Left ventricle myocardium inferior (tissue), 1 donor: ENCODE measurements at regions not wholly inside any gene's neighbourhood (a gene's known extent, or its start where the extent isn't known, plus 50 kb on each side); places are given as distances from the start of the nearest gene placed in this dataset.

Experiments
- DNase-seq: peaks from one replicate; pipeline ENCODE4 v3.0.0-alpha.2; 2020
- H3K27ac ChIP-seq: fragments of 200-600 bp; replicated peaks from 2 replicates; pipeline ENCODE4 v1.8.0; 2021
- H3K27me3 ChIP-seq: fragments of 200-600 bp; 2 replicates; pipeline ENCODE4 v1.8.0; 2021; ENCODE audit warnings: low read depth
- H3K36me3 ChIP-seq: fragments of 200-600 bp; 2 replicates; pipeline ENCODE4 v1.8.0; 2021
- H3K4me1 ChIP-seq: fragments of 200-600 bp; 2 replicates; pipeline ENCODE4 v1.8.0; 2021
- H3K4me3 ChIP-seq: fragments of 200-600 bp; 2 replicates; pipeline ENCODE4 v1.8.0; 2021; ENCODE audit warnings: mild to moderate bottlenecking, moderate library complexity
- H3K9me3 ChIP-seq: fragments of 200-600 bp; replicated peaks from 2 replicates; pipeline ENCODE4 v1.8.0; 2021
- intact Hi-C: fragments of 100-400 bp; cut with micrococcal nuclease; formaldehyde crosslinking; loops from one replicate; pipeline ENCODE4 v1.11.0; 2022
- TF ChIP-seq, protein P1 (sequence below): fragments of 200-600 bp; IDR thresholded peaks from 2 replicates; pipeline ENCODE4 v1.8.0; 2021; ENCODE audit warnings: antibody characterized with exemption, mild to moderate bottlenecking, borderline replicate concordance
- donor health status: DM: no; HTN: yes; CAD: no; lungs with severe emphysema.

DNA sequence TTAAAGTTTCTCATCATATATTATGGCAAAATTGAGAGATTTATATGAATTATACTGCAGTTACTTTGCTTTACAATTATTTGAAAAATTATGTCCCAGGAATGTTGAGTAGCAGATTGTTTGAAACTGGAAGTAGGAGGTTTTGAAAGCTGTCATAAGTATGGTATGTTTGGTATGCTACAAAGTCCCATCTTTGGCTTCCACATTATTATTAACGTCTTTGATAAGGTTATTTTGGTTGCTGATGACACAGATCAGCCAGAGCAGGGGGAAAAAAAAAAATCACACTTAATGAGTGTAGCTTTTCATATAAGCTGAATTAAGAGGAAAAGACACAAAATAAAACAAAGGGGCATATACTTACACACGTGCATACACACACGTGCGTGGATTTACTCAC is 130.1 kb downstream of the SLITRK1 start:
- H3K36me3 ChIP-seq: no peaks in the 10 kb centered on the region
- intact Hi-C loops: no loop called here
- no peak overlapping the region for H3K27ac ChIP-seq
- H3K4me1 ChIP-seq: no peaks in the 10 kb centered on the region
- TF ChIP-seq, protein P1, sequence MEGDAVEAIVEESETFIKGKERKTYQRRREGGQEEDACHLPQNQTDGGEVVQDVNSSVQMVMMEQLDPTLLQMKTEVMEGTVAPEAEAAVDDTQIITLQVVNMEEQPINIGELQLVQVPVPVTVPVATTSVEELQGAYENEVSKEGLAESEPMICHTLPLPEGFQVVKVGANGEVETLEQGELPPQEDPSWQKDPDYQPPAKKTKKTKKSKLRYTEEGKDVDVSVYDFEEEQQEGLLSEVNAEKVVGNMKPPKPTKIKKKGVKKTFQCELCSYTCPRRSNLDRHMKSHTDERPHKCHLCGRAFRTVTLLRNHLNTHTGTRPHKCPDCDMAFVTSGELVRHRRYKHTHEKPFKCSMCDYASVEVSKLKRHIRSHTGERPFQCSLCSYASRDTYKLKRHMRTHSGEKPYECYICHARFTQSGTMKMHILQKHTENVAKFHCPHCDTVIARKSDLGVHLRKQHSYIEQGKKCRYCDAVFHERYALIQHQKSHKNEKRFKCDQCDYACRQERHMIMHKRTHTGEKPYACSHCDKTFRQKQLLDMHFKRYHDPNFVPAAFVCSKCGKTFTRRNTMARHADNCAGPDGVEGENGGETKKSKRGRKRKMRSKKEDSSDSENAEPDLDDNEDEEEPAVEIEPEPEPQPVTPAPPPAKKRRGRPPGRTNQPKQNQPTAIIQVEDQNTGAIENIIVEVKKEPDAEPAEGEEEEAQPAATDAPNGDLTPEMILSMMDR: no peak
- H3K9me3 ChIP-seq: peaks cover 31% of the 10 kb centered on the region
- H3K27me3 ChIP-seq: no peaks in the 10 kb centered on the region
- H3K4me3 ChIP-seq: no peak overlapping the region
- no peak for DNase-seq

DNA sequence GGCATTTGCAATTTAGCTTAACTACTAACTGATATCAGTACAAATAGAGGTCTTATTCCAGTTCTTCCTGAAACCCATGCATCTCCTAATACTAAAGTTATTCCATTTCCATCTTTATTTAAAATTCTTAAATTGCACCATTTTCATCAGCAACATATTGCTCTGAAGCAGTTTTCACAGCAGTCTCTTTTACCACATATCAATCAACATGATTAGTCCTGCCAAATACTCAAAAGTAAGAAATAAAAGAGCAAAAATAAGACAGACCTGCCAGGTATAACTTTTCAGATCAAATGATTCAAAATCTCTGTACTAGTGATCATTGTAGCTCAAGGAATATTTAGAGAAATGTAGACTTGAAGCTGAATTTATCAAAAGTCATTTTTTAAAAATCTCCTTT is 141.7 kb downstream of the SLITRK1 start:
- TF ChIP-seq, protein P1: no peak
- DNase-seq: no peak
- no peak overlapping the region for H3K4me3 ChIP-seq
- intact Hi-C loops: no loop called here
- H3K4me1 ChIP-seq: no peaks in the 10 kb centered on the region
- no peaks in the 10 kb centered on the region for H3K9me3 ChIP-seq
- no peaks in the 10 kb centered on the region for H3K27me3 ChIP-seq
- H3K36me3 ChIP-seq: no peaks in the 10 kb centered on the region
- no peak overlapping the region for H3K27ac ChIP-seq

DNA sequence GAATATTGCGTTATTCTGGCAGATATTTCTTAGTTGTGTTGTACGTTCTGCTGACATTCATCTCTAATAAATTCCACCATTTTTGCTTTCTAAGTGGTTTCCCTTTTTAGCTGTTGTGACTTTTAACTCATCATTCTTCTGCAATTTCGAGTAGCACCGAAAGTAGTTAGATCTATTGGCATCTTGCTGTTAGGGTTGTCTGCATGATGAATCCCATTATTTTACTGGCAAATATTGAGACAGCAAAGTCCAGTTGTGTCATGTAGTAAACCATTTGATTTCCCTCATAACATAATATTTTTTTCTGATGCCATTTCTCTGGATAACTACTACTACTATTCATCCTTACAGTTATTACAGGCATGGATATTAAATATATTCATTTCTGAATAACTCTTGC is 143.9 kb downstream of the SLITRK1 start:
- H3K27ac ChIP-seq: no peak overlapping the region
- H3K4me1 ChIP-seq: no peaks in the 10 kb centered on the region
- H3K27me3 ChIP-seq: no peaks in the 10 kb centered on the region
- no peak overlapping the region for H3K4me3 ChIP-seq
- TF ChIP-seq, protein P1: no peak
- DNase-seq: no peak
- H3K9me3 ChIP-seq: no peaks in the 10 kb centered on the region
- intact Hi-C loops: no loop called here
- no peaks in the 10 kb centered on the region for H3K36me3 ChIP-seq

DNA sequence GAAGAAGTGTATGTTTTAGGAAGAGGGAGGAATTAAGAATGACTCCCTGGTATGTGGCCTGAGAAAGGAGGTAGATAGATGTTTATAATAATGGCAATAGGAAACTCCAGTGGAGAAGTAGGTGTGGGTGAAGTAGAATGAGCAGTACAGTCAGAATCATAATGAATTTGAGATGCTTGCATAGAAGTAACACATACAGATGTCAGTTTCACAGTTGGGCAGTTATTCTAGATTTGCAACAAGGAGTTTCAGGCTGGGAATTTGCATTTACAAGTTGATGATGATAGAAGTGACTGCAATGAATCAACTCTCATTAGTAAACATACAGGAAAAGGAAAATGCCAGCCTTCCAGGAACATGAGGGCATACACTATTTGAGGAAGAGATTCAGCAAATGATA is 149.0 kb downstream of the SLITRK1 start:
- TF ChIP-seq, protein P1: no peak
- intact Hi-C loops: no loop called here
- Histone ChIP-seq H3K4me3 (no peak overlapping the region), H3K27me3 (no peaks in the 10 kb centered on the region), H3K4me1 (no peaks in the 10 kb centered on the region), H3K36me3 (no peaks in the 10 kb centered on the region), H3K27ac (no peak overlapping the region), H3K9me3 (no peaks in the 10 kb centered on the region)
- no peak for DNase-seq

DNA sequence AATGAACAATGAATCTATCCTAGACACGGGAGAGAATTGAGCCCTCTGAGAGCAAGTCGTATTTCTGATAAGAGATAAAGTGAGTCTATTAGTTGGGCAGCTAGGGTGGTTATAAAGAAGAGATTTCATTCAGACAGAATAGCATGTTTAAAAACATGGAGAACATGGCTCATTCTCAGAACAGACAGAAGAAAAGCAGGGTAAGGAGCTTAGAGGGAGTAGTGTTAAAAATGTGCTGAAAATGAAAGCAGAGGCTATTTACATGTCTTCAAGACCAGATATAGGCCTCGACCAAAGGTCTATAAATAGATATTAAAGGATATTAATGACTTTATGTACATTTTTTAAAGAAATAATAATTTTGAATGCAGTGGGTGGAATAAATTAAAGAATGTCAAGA is 149.5 kb downstream of the SLITRK1 start:
- no peak overlapping the region for H3K27ac ChIP-seq
- no peak for DNase-seq
- TF ChIP-seq, protein P1: no peak
- intact Hi-C loops: no loop called here
- H3K27me3 ChIP-seq: no peaks in the 10 kb centered on the region
- no peaks in the 10 kb centered on the region for H3K9me3 ChIP-seq
- no peak overlapping the region for H3K4me3 ChIP-seq
- no peaks in the 10 kb centered on the region for H3K4me1 ChIP-seq
- H3K36me3 ChIP-seq: no peaks in the 10 kb centered on the region

DNA sequence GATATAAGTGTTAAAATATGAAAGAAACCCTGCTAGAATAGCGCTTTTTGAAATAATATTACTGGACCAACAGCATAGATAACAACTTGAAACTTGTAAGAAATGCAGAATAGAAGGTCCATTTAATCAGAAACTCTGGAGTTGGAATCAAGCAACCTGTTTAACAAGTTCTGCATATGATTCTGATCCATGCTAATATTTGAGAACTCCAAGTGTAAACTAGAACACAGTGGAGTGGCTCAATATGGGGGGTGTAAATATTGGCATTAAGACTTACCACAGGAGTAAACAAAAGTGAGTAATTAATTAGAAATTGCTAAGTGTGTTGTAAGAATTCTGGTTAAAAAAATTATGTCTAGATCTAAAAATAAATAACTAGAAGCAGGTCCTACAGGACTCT is 151.2 kb downstream of the SLITRK1 start:
- Histone ChIP-seq H3K9me3 (no peaks in the 10 kb centered on the region), H3K36me3 (no peaks in the 10 kb centered on the region), H3K4me1 (no peaks in the 10 kb centered on the region), H3K4me3 (no peak overlapping the region), H3K27me3 (no peaks in the 10 kb centered on the region), H3K27ac (no peak overlapping the region)
- intact Hi-C loops: no loop called here
- TF ChIP-seq, protein P1: no peak
- no peak for DNase-seq
